Bronchial epithelial cell (primary cell): ENCODE measurements at regions not wholly inside any gene's neighbourhood (a gene's known extent, or its start where the extent isn't known, plus 50 kb on each side); places are given as distances from the start of the nearest gene placed in this dataset.

Experiments
- DNase-seq: peaks from one replicate; pipeline ENCODE4 v3.0.0-alpha.2; 2010; ENCODE audit warnings: low read depth
- FAIRE-seq: peaks from 2 replicates; lab custom pipeline; 2011; peaks lifted over from hg19 to GRCh38; lab: Jason Lieb, UNC
- H3K27me3 ChIP-seq: 2 replicates; pipeline ENCODE4 v1.5.1; 2011; ENCODE audit warnings: low read length; ENCODE audit not compliant: control insufficient read depth, insufficient read depth
- H3K36me3 ChIP-seq: 2 replicates; pipeline ENCODE4 v1.5.1; 2011; ENCODE audit warnings: low read length; ENCODE audit not compliant: control insufficient read depth, insufficient read depth
- H3K4me3 ChIP-seq: 2 replicates; pipeline ENCODE4 v1.5.1; 2011; ENCODE audit warnings: mild to moderate bottlenecking, low read depth, low read length, control low read depth
- TF ChIP-seq, protein P1 (sequence below): IDR thresholded peaks from 2 replicates; pipeline ENCODE4 v1.5.1; 2011; ENCODE audit warnings: mild to moderate bottlenecking, moderate library complexity, low read length, control low read depth, inconsistent platforms; ENCODE audit not compliant: insufficient read depth, severe bottlenecking

- Histone ChIP-seq H3K27me3 (no peaks in the 10 kb centered on the region), H3K4me3 (no peak overlapping the region), H3K36me3 (no peaks in the 10 kb centered on the region)
- FAIRE-seq (no peak), DNase-seq (no peak)
- TF ChIP-seq, protein P1, sequence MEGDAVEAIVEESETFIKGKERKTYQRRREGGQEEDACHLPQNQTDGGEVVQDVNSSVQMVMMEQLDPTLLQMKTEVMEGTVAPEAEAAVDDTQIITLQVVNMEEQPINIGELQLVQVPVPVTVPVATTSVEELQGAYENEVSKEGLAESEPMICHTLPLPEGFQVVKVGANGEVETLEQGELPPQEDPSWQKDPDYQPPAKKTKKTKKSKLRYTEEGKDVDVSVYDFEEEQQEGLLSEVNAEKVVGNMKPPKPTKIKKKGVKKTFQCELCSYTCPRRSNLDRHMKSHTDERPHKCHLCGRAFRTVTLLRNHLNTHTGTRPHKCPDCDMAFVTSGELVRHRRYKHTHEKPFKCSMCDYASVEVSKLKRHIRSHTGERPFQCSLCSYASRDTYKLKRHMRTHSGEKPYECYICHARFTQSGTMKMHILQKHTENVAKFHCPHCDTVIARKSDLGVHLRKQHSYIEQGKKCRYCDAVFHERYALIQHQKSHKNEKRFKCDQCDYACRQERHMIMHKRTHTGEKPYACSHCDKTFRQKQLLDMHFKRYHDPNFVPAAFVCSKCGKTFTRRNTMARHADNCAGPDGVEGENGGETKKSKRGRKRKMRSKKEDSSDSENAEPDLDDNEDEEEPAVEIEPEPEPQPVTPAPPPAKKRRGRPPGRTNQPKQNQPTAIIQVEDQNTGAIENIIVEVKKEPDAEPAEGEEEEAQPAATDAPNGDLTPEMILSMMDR, result no peak
Measured at GRCh38 chr4:64771149-64771548, 361.9 kb upstream of the TECRL start.

- no peak overlapping the region for H3K4me3 ChIP-seq
- no peaks in the 10 kb centered on the region for H3K27me3 ChIP-seq
- DNase-seq (no peak), FAIRE-seq (no peak)
- TF ChIP-seq, protein P1, result no peak
- H3K36me3 ChIP-seq, result no peaks in the 10 kb centered on the region
Measured at GRCh38 chr4:64767547-64767946, 358.3 kb upstream of the TECRL start.

GRCh38 chr4:64766565-64766964 lies 357.3 kb upstream of the TECRL start:
- Histone ChIP-seq H3K4me3 (no peak overlapping the region), H3K36me3 (no peaks in the 10 kb centered on the region), H3K27me3 (no peaks in the 10 kb centered on the region)
- TF ChIP-seq, protein P1, result no peak
- FAIRE-seq, result no peak
- no peak for DNase-seq

DNA sequence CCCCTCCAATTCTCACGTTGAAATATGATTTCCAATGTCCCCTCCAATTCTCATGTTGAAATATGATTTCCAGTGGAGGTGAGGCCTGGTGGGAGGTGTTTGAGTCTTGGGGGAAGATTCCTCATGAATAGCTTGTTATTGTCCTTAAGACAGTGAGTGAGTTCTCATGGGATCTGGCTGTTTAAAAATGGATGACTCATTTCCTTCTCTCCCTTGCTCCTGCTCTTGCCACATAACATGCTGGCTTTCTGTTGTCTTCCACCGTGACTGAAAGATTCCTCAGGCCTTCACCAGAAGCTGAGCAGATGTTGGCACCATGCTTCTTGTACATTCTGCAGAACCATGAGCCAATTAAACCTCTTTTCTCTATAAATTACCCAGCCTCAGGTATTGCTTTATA lies 346.8 kb upstream of the TECRL start:
- H3K4me3 ChIP-seq, result no peak overlapping the region
- no peak for FAIRE-seq

DNA sequence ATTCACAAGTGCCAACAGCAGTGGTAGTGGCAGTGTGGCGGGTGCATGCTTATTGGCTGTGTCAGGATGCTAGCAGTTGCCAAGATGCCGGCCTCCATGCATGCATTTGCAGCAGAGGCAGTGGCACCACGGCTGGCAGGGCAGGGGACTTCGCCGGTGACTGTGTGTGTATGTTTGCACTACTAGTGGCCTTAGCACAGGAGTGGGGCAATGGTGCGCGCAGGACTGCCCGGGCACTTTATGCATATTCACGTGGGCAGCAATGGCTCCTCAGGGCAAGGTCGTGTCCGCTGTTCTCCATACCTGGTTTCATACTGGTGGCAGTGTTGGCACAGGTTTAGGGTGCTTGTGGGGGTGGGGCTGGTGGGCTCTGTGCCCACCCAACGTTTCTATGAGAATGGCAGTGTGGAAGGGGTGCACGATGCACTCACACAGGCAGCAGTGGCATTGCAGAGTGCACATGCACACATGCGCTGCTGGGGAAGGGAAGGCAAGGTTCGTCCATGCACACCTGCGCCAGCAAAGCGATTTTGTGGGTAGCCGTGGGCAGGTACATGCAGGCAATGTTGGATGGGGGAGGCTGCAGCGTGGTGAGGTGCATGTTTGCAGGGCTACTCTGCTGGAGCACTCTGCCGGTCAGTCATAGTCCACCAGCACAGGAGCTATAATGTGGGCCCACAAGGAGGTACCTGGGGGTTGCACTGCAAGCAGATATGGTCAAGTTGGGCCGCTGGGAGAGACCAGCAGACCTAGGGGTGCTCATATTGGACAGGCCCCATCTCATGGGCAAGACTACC lies 338.9 kb upstream of the TECRL start:
- FAIRE-seq, result no peak
- TF ChIP-seq, protein P1, result no peak

More for the DNA sequence above, 346.8 kb upstream of the TECRL start:
- Histone ChIP-seq H3K27me3 (no peaks in the 10 kb centered on the region), H3K36me3 (no peaks in the 10 kb centered on the region)
- peak; percentile 40 for DNase-seq
- TF ChIP-seq, protein P1, result no peak

More for the DNA sequence above, 338.9 kb upstream of the TECRL start:
- H3K4me3 ChIP-seq, result no peak overlapping the region
- H3K27me3 ChIP-seq, result no peaks in the 10 kb centered on the region
- no peak for DNase-seq
- H3K36me3 ChIP-seq, result no peaks in the 10 kb centered on the region
